PC-3 (cell line): ENCODE measurements at regions not wholly inside any gene's neighbourhood (a gene's known extent, or its start where the extent isn't known, plus 50 kb on each side); places are given as distances from the start of the nearest gene placed in this dataset.

Source experiments
- ATAC-seq: fragments of 200-7000 bp; cut with Tn5 transposase; 2 replicates; pipeline ENCODE4 v1.9.1; 2020; ENCODE audit warnings: mild to moderate bottlenecking, moderate library complexity
- BruUV-seq: library from RNA; stranded (reverse); fragments of 400-500 nt; replicated peaks from 2 replicates; lab custom pipeline; 2021; lab: Mats Ljungman, UMichigan
- CTCF ChIA-PET: fragments of 300-600 bp; sonication (Branson Sonifier 250); formaldehyde crosslinking; loops from one replicate; lab custom pipeline; 2022; ENCODE audit warnings: antibody characterized with exemption; lab: Charles Lee
- POLR2A ChIA-PET: fragments of 300-600 bp; sonication (Branson Sonifier 250); formaldehyde crosslinking; loops from one replicate; lab custom pipeline; 2022; ENCODE audit warnings: antibody characterized with exemption; ENCODE audit not compliant: unreplicated experiment; lab: Charles Lee
- DNase-seq: peaks from one replicate; pipeline ENCODE4 v3.0.0-alpha.2; 2015
- H2AFZ ChIP-seq: fragments of 300-600 bp; sonication (generic); 2 replicates; pipeline ENCODE4 v1.6.0; 2016; ENCODE audit warnings: antibody characterized with exemption, low read length
- H3F3A ChIP-seq: fragments of 300-600 bp; sonication (generic); one replicate; pipeline ENCODE4 v1.6.0; 2017; ENCODE audit warnings: antibody characterized with exemption, low read length, control low read depth, mild to moderate bottlenecking; ENCODE audit not compliant: unreplicated experiment
- H3K27ac ChIP-seq: fragments of 300-600 bp; sonication (generic); 2 replicates; pipeline ENCODE4 v1.5.1; 2016; ENCODE audit warnings: mild to moderate bottlenecking, low read length
- H3K27me3 ChIP-seq: fragments of 300-600 bp; sonication (generic); 2 replicates; pipeline ENCODE4 v1.6.1; 2016; ENCODE audit warnings: low read length, mixed read lengths
- H3K36me3 ChIP-seq: fragments of 300-600 bp; sonication (generic); 2 replicates; pipeline ENCODE4 v1.6.1; 2016; ENCODE audit warnings: low read depth, mixed run types, low read length, mixed read lengths
- H3K4me1 ChIP-seq: fragments of 300-600 bp; sonication (generic); 2 replicates; pipeline ENCODE4 v1.5.1; 2016; ENCODE audit warnings: low read length; ENCODE audit not compliant: insufficient read depth
- H3K4me2 ChIP-seq: fragments of 300-600 bp; sonication (generic); 2 replicates; pipeline ENCODE4 v1.6.0; 2016; ENCODE audit warnings: low read length
- H3K4me3 ChIP-seq: fragments of 300-600 bp; sonication (generic); 2 replicates; pipeline ENCODE4 v1.5.1; 2016; ENCODE audit warnings: mild to moderate bottlenecking, low read length, mixed read lengths
- H3K79me2 ChIP-seq: fragments of 300-600 bp; sonication (generic); 2 replicates; pipeline ENCODE4 v1.6.1; 2017; ENCODE audit warnings: low read length, mixed read lengths
- H3K9ac ChIP-seq: fragments of 300-600 bp; sonication (generic); 2 replicates; pipeline ENCODE4 v1.6.0; 2016; ENCODE audit warnings: mild to moderate bottlenecking, low read length
- H3K9me2 ChIP-seq: fragments of 300-600 bp; sonication (generic); replicated peaks from 2 replicates; pipeline ENCODE4 v1.6.1; 2016; ENCODE audit warnings: mixed run types, low read length, mixed read lengths
- H3K9me3 ChIP-seq: fragments of 300-600 bp; sonication (generic); 2 replicates; pipeline ENCODE4 v1.6.1; 2016; ENCODE audit warnings: low read length, mixed read lengths
- H4K20me1 ChIP-seq: fragments of 300-600 bp; sonication (generic); 2 replicates; pipeline ENCODE4 v1.6.1; 2016; ENCODE audit warnings: low read length, mixed read lengths
- CTCF ChIP-seq: fragments of 300-600 bp; sonication (generic); conservative IDR thresholded peaks from 2 replicates; pipeline ENCODE4 v1.5.1; 2017; ENCODE audit warnings: antibody characterized with exemption, low read depth, mild to moderate bottlenecking, low read length
- EZH2 ChIP-seq: fragments of 300-600 bp; sonication (generic); IDR thresholded peaks from one replicate; pipeline ENCODE4 v1.6.1; 2017; ENCODE audit warnings: antibody characterized with exemption, mild to moderate bottlenecking, low read length; ENCODE audit not compliant: unreplicated experiment
- EZH2phosphoT487 ChIP-seq: fragments of 300-600 bp; sonication (generic); IDR thresholded peaks from 2 replicates; pipeline ENCODE4 v1.6.1; 2018; ENCODE audit warnings: mild to moderate bottlenecking, antibody characterized with exemption, low read length, borderline replicate concordance
- intact Hi-C: fragments of 100-400 bp; cut with micrococcal nuclease; formaldehyde crosslinking; loops from 2 replicates; pipeline ENCODE4 v1.9.0; 2023

DNA sequence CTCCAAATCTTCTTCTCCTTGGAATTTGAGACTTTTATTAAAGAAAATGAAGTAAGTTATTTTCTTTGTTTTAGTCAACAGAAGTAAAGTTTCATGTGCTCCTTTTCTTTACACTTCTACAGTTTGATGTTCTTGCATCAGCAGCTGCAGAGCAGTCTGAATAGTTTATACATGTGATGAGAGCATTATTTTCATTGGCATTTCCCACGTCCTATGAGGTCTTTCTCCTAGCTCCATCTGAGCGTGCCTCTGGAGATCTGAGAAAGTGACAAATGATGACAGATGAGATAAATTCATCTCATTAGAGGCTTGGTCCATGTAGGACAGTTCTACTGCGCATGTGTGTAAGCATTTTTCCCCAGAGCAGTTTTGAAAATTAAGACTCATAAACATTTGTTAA is 1290.0 kb downstream of the UQCRFS1 start:
- H3F3A ChIP-seq, result no peaks in the 10 kb centered on the region
- H3K27ac ChIP-seq, result no peak overlapping the region
- no peaks in the 10 kb centered on the region for H3K27me3 ChIP-seq
- CTCF ChIA-PET, result no interaction called here
- no peak for ATAC-seq
- no TSS peak for BruUV-seq
- H3K36me3 ChIP-seq, result no peaks in the 10 kb centered on the region
- no peak overlapping the region for H3K9ac ChIP-seq
- POLR2A ChIA-PET, result no interaction called here
- H3K4me1 ChIP-seq, result no peaks in the 10 kb centered on the region
- TF ChIP-seq CTCF (no peak), EZH2 (no peak), EZH2phosphoT487 (no peak)
- H3K79me2 ChIP-seq, result no peaks in the 10 kb centered on the region
- no peaks in the 10 kb centered on the region for H4K20me1 ChIP-seq
- H3K4me3 ChIP-seq, result no peak overlapping the region
- H3K9me3 ChIP-seq, result no peaks in the 10 kb centered on the region
- H3K9me2 ChIP-seq, result no peaks in the 10 kb centered on the region
- no peak for DNase-seq
- intact Hi-C loops, result no loop called here
- H3K4me2 ChIP-seq, result no peak overlapping the region
- no peak overlapping the region for H2AFZ ChIP-seq

DNA sequence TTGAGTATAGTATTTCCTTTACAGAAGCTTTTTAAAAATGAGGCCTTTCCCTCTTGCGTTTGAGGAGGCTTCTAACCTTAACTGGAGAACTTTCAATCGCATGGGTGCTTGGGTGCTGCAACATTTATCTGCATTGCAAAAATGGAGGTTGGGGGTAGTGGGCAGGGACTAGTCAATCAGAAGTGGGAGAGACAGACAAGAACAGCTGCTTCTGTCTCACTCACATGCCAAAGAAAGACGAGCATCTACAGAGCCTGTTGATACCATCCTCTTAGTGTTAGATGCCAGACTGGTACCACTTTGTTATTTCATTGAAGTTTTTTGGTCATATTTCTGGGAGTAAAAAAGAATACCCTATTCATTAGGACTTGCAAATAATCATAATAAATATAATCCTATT is 1292.2 kb downstream of the UQCRFS1 start:
- ATAC-seq (no peak), DNase-seq (no peak)
- Histone ChIP-seq H3K4me2 (no peak overlapping the region), H3K9me2 (no peaks in the 10 kb centered on the region), H4K20me1 (no peaks in the 10 kb centered on the region), H3K36me3 (no peaks in the 10 kb centered on the region), H3K9me3 (no peaks in the 10 kb centered on the region), H3F3A (no peaks in the 10 kb centered on the region), H3K9ac (no peak overlapping the region), H3K79me2 (no peaks in the 10 kb centered on the region), H3K27ac (no peak overlapping the region), H3K4me3 (no peak overlapping the region), H2AFZ (no peak overlapping the region), H3K4me1 (no peaks in the 10 kb centered on the region), H3K27me3 (no peaks in the 10 kb centered on the region)
- TF ChIP-seq EZH2phosphoT487 (no peak), CTCF (no peak), EZH2 (no peak)
- no TSS peak for BruUV-seq
- intact Hi-C loops, result no loop called here
- CTCF ChIA-PET, result no interaction called here
- POLR2A ChIA-PET, result no interaction called here

DNA sequence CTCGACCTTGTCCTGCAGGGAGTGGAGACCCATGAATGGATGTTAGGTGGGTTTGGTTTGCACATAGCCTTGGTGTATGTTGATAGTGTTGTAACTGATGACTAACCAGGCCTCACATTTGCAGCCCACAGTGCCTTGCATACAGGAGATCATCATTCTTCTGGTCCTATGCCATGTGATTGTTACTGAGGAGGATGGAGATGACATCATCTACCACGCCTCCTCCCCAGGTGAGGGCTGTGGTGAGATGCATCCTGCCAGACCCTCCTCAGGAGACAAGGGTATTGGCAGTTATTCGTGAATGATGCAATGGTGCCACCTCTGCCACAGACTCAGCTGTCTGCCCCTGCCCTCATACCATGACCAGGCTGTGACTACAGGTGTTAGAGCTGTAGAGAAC is 1294.1 kb downstream of the UQCRFS1 start:
- ATAC-seq, result no peak
- Histone ChIP-seq H3K4me2 (no peak overlapping the region), H4K20me1 (no peaks in the 10 kb centered on the region), H3K36me3 (no peaks in the 10 kb centered on the region), H3F3A (no peaks in the 10 kb centered on the region), H3K27ac (no peak overlapping the region), H3K9ac (no peak overlapping the region), H3K4me1 (no peaks in the 10 kb centered on the region), H3K4me3 (no peak overlapping the region), H3K27me3 (no peaks in the 10 kb centered on the region), H3K79me2 (no peaks in the 10 kb centered on the region), H2AFZ (no peak overlapping the region), H3K9me3 (no peaks in the 10 kb centered on the region), H3K9me2 (no peaks in the 10 kb centered on the region)
- BruUV-seq, result no TSS peak
- ChIA-PET CTCF (no interaction called here), POLR2A (no interaction called here)
- intact Hi-C loops, result no loop called here
- no peak for DNase-seq
- no peak for TF ChIP-seq EZH2
- no peak for TF ChIP-seq EZH2phosphoT487
- TF ChIP-seq CTCF, result no peak
